Bronchial epithelial cell (primary cell): ENCODE measurements at regions not wholly inside any gene's neighbourhood (a gene's known extent, or its start where the extent isn't known, plus 50 kb on each side); places are given as distances from the start of the nearest gene placed in this dataset.

ENCODE experiments used
- DNase-seq: peaks from one replicate; pipeline ENCODE4 v3.0.0-alpha.2; 2010; ENCODE audit warnings: low read depth
- FAIRE-seq: peaks from 2 replicates; lab custom pipeline; 2011; peaks lifted over from hg19 to GRCh38; lab: Jason Lieb, UNC
- H3K27me3 ChIP-seq: 2 replicates; pipeline ENCODE4 v1.5.1; 2011; ENCODE audit warnings: low read length; ENCODE audit not compliant: control insufficient read depth, insufficient read depth
- H3K36me3 ChIP-seq: 2 replicates; pipeline ENCODE4 v1.5.1; 2011; ENCODE audit warnings: low read length; ENCODE audit not compliant: control insufficient read depth, insufficient read depth
- H3K4me3 ChIP-seq: 2 replicates; pipeline ENCODE4 v1.5.1; 2011; ENCODE audit warnings: mild to moderate bottlenecking, low read depth, low read length, control low read depth
- CTCF ChIP-seq: IDR thresholded peaks from 2 replicates; pipeline ENCODE4 v1.5.1; 2011; ENCODE audit warnings: mild to moderate bottlenecking, moderate library complexity, low read length, control low read depth, inconsistent platforms; ENCODE audit not compliant: insufficient read depth, severe bottlenecking

- TF ChIP-seq CTCF = no peak
- Histone ChIP-seq H3K36me3 (no peaks in the 10 kb centered on the region), H3K27me3 (no peaks in the 10 kb centered on the region), H3K4me3 (no peak overlapping the region)
- DNase-seq = no peak
- FAIRE-seq = no peak
These were observed 201.8 kb upstream of the NMUR2 start for GRCh38 chr5:152606776-152607364.

- DNase-seq = no peak
- TF ChIP-seq CTCF = no peak
- no peak for FAIRE-seq
- no peaks in the 10 kb centered on the region for H3K27me3 ChIP-seq
- no peak overlapping the region for H3K4me3 ChIP-seq
- no peaks in the 10 kb centered on the region for H3K36me3 ChIP-seq
These were observed 202.5 kb upstream of the NMUR2 start for GRCh38 chr5:152607401-152608160.

- DNase-seq (no peak), FAIRE-seq (no peak)
- Histone ChIP-seq H3K4me3 (no peak overlapping the region), H3K27me3 (no peaks in the 10 kb centered on the region), H3K36me3 (no peaks in the 10 kb centered on the region)
- TF ChIP-seq CTCF = no peak
These were observed 203.4 kb upstream of the NMUR2 start for GRCh38 chr5:152608458-152608857.

GRCh38 chr5:152619756-152620155, 214.7 kb upstream of the NMUR2 start:
- Histone ChIP-seq H3K4me3 (no peak overlapping the region), H3K36me3 (no peaks in the 10 kb centered on the region), H3K27me3 (no peaks in the 10 kb centered on the region)
- TF ChIP-seq CTCF = no peak
- no peak for DNase-seq
- no peak for FAIRE-seq

- DNase-seq (no peak), FAIRE-seq (no peak)
- Histone ChIP-seq H3K36me3 (no peaks in the 10 kb centered on the region), H3K27me3 (no peaks in the 10 kb centered on the region), H3K4me3 (no peak overlapping the region)
- no peak for TF ChIP-seq CTCF
These were observed 217.5 kb upstream of the NMUR2 start for GRCh38 chr5:152622628-152623027.

- H3K36me3 ChIP-seq = no peaks in the 10 kb centered on the region
- FAIRE-seq = no peak
- H3K27me3 ChIP-seq = no peaks in the 10 kb centered on the region
- H3K4me3 ChIP-seq = no peak overlapping the region
- TF ChIP-seq CTCF = no peak
- no peak for DNase-seq
These were observed 218.9 kb upstream of the NMUR2 start for GRCh38 chr5:152623951-152624350.
